ENCODE measurements at regions not wholly inside any gene's neighbourhood (a gene's known extent, or its start where the extent isn't known, plus 50 kb on each side); places are given as distances from the start of the nearest gene placed in this dataset.
A peak's percentile ranks its signal among the peaks of the same experiment; 100 is the strongest.

GRCh38 chr13:69567514-69567913 lies 540.1 kb upstream of the ATXN8OS start:
- DNase-seq, result no peak

- no peak for DNase-seq
These were observed 541.4 kb upstream of the ATXN8OS start for GRCh38 chr13:69566104-69566716.

GRCh38 chr13:69565334-69565733 lies 542.3 kb upstream of the ATXN8OS start:
- DNase-seq, result no peak

- DNase-seq, result no peak
These were observed 551.0 kb upstream of the ATXN8OS start for GRCh38 chr13:69556540-69557196.

GRCh38 chr13:69553976-69554375 lies 553.6 kb upstream of the ATXN8OS start:
- DNase-seq, result no peak

GRCh38 chr13:69551193-69551592 lies 556.4 kb upstream of the ATXN8OS start:
- DNase-seq, result no peak

- no peak for DNase-seq
These were observed 559.8 kb upstream of the ATXN8OS start for GRCh38 chr13:69547780-69548179.

GRCh38 chr13:69545551-69545950 lies 562.1 kb upstream of the ATXN8OS start:
- no peak for DNase-seq

GRCh38 chr13:69524459-69525150 lies 583.0 kb upstream of the ATXN8OS start:
- DNase-seq, result no peak

GRCh38 chr13:69496981-69497380 lies 610.6 kb upstream of the ATXN8OS start:
- DNase-seq, result no peak

- DNase-seq, result no peak
These were observed 612.5 kb upstream of the ATXN8OS start for GRCh38 chr13:69495096-69495495.

- no peak for DNase-seq
These were observed 620.0 kb upstream of the ATXN8OS start for GRCh38 chr13:69487576-69487975.

GRCh38 chr13:69485991-69486592 lies 621.5 kb upstream of the ATXN8OS start:
- no peak for DNase-seq

- DNase-seq, result no peak
These were observed 630.2 kb upstream of the ATXN8OS start for GRCh38 chr13:69477451-69477850.

GRCh38 chr13:69474011-69474685 lies 633.5 kb upstream of the ATXN8OS start:
- no peak for DNase-seq

GRCh38 chr13:69468624-69469023 lies 639.0 kb upstream of the ATXN8OS start:
- no peak for DNase-seq

- DNase-seq, result peak; percentile 66
These were observed 646.2 kb upstream of the ATXN8OS start for GRCh38 chr13:69461397-69461796.

GRCh38 chr13:69459346-69459745 lies 648.3 kb upstream of the ATXN8OS start:
- no peak for DNase-seq

- DNase-seq, result no peak
These were observed 649.6 kb upstream of the ATXN8OS start for GRCh38 chr13:69458013-69458412.

GRCh38 chr13:69450245-69450644 lies 657.4 kb upstream of the ATXN8OS start:
- no peak for DNase-seq

GRCh38 chr13:69425235-69425634 lies 682.4 kb upstream of the ATXN8OS start:
- DNase-seq, result no peak

GRCh38 chr13:69423844-69424243 lies 683.8 kb upstream of the ATXN8OS start:
- no peak for DNase-seq

GRCh38 chr13:69418319-69418718 lies 689.3 kb upstream of the ATXN8OS start:
- no peak for DNase-seq

Measured in left hindlimb (tissue), 1 donor.